Ovary (tissue), 3 donors: ENCODE measurements at regions not wholly inside any gene's neighbourhood (a gene's known extent, or its start where the extent isn't known, plus 50 kb on each side); places are given as distances from the start of the nearest gene placed in this dataset.

Experiments used
- EP300 ChIP-seq: sonication (generic); formaldehyde crosslinking; IDR thresholded peaks from one replicate; pipeline ENCODE4 v1.6.1; 2017; ENCODE audit warnings: antibody characterized with exemption
- POLR2A ChIP-seq: fragments of 450-650 bp; IDR thresholded peaks from one replicate; pipeline ENCODE4 v1.6.1; 2017; ENCODE audit warnings: antibody characterized with exemption, mild to moderate bottlenecking, moderate library complexity
- TF ChIP-seq, protein P1 (sequence below), 3 donors: fragments of 450-650 bp in 2 of 3; fragments of 200-600 bp in 1 of 3; IDR thresholded peaks; one replicate each; pipeline versions ENCODE4 v1.5.1 to v1.8.0; 2016 to 2022; ENCODE audit warnings: antibody characterized with exemption in 3 of 3, mild to moderate bottlenecking in 1 of 3
- donor health status: DM: no; HTN: no; CAD: no.

DNA sequence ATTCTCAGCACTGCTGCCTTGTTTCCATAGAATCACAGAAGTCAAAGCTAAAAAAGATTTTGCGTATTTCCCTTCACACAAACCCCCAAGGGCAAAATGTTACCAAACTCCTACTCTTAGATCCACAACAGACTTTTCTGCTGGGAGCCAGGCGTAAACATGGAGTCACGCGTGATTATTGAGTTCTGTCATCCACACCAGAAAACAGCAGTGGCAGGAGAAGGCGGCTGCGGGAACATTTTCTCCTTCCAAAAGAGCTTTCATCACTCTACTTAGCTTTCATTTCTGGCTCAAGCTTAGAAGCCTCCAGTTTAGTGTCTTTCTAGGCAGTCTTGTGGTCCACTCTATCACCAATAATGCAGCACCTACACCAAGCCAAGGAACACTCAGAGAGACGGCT lies 712.9 kb upstream of the NRP1 start:
- TF ChIP-seq, protein P1, sequence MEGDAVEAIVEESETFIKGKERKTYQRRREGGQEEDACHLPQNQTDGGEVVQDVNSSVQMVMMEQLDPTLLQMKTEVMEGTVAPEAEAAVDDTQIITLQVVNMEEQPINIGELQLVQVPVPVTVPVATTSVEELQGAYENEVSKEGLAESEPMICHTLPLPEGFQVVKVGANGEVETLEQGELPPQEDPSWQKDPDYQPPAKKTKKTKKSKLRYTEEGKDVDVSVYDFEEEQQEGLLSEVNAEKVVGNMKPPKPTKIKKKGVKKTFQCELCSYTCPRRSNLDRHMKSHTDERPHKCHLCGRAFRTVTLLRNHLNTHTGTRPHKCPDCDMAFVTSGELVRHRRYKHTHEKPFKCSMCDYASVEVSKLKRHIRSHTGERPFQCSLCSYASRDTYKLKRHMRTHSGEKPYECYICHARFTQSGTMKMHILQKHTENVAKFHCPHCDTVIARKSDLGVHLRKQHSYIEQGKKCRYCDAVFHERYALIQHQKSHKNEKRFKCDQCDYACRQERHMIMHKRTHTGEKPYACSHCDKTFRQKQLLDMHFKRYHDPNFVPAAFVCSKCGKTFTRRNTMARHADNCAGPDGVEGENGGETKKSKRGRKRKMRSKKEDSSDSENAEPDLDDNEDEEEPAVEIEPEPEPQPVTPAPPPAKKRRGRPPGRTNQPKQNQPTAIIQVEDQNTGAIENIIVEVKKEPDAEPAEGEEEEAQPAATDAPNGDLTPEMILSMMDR (IDR thresholded peaks at IDR 0.05), result no peak
- TF ChIP-seq EP300, result no peak
- TF ChIP-seq POLR2A, result no peak
